Central memory CD4-positive, alpha-beta T cell (primary cell): ENCODE measurements at regions not wholly inside any gene's neighbourhood (a gene's known extent, or its start where the extent isn't known, plus 50 kb on each side); places are given as distances from the start of the nearest gene placed in this dataset.

Source experiments
- DNase-seq: peaks from one replicate; pipeline ENCODE4 v3.0.0; 2022

GRCh38 chr11:95545116-95545875 lies 244.3 kb downstream of the FAM76B start:
- DNase-seq, result no peak

GRCh38 chr11:95544095-95544856 lies 245.3 kb downstream of the FAM76B start:
- DNase-seq, result no peak

- no peak for DNase-seq
Observed at GRCh38 chr11:95542868-95543551, 246.6 kb downstream of the FAM76B start.

- no peak for DNase-seq
Observed at GRCh38 chr11:95541715-95542114, 247.9 kb downstream of the FAM76B start.

GRCh38 chr11:95536047-95536690 lies 253.4 kb downstream of the FAM76B start:
- DNase-seq, result no peak

- DNase-seq, result no peak
Observed at GRCh38 chr11:95534809-95535208, 254.8 kb downstream of the FAM76B start.

GRCh38 chr11:95534226-95534625 lies 255.4 kb downstream of the FAM76B start:
- no peak for DNase-seq

GRCh38 chr11:95531116-95531515 lies 258.5 kb downstream of the FAM76B start:
- DNase-seq, result no peak

- no peak for DNase-seq
Observed at GRCh38 chr11:95524314-95525036, 265.1 kb downstream of the FAM76B start.

GRCh38 chr11:95522874-95523273 lies 266.7 kb downstream of the FAM76B start:
- no peak for DNase-seq

- no peak for DNase-seq
Observed at GRCh38 chr11:95521862-95522261, 267.7 kb downstream of the FAM76B start.

GRCh38 chr11:95521133-95521542 lies 268.4 kb downstream of the FAM76B start:
- DNase-seq, result no peak

GRCh38 chr11:95520369-95521132 lies 269.0 kb downstream of the FAM76B start:
- DNase-seq, result no peak

GRCh38 chr11:95519912-95520311 lies 269.7 kb downstream of the FAM76B start:
- no peak for DNase-seq

- no peak for DNase-seq
Observed at GRCh38 chr11:95517453-95517852, 272.1 kb downstream of the FAM76B start.

GRCh38 chr11:95516786-95517185 lies 272.8 kb downstream of the FAM76B start:
- no peak for DNase-seq

GRCh38 chr11:95516175-95516574 lies 273.4 kb downstream of the FAM76B start:
- no peak for DNase-seq

- DNase-seq, result no peak
Observed at GRCh38 chr11:95515371-95515770, 274.2 kb downstream of the FAM76B start.

- no peak for DNase-seq
Observed at GRCh38 chr11:95514416-95515110, 275.0 kb downstream of the FAM76B start.

- no peak for DNase-seq
Observed at GRCh38 chr11:95512682-95513081, 276.9 kb downstream of the FAM76B start.

GRCh38 chr11:95512177-95512576 lies 277.4 kb downstream of the FAM76B start:
- DNase-seq, result no peak
